Raji (cell line): ENCODE measurements at regions not wholly inside any gene's neighbourhood (a gene's known extent, or its start where the extent isn't known, plus 50 kb on each side); places are given as distances from the start of the nearest gene placed in this dataset.

Experiments used
- POLR2A ChIP-seq: IDR thresholded peaks from 2 replicates; pipeline ENCODE4 v1.6.1; 2011; ENCODE audit warnings: low read depth, low read length, control low read depth; ENCODE audit not compliant: insufficient read depth

DNA sequence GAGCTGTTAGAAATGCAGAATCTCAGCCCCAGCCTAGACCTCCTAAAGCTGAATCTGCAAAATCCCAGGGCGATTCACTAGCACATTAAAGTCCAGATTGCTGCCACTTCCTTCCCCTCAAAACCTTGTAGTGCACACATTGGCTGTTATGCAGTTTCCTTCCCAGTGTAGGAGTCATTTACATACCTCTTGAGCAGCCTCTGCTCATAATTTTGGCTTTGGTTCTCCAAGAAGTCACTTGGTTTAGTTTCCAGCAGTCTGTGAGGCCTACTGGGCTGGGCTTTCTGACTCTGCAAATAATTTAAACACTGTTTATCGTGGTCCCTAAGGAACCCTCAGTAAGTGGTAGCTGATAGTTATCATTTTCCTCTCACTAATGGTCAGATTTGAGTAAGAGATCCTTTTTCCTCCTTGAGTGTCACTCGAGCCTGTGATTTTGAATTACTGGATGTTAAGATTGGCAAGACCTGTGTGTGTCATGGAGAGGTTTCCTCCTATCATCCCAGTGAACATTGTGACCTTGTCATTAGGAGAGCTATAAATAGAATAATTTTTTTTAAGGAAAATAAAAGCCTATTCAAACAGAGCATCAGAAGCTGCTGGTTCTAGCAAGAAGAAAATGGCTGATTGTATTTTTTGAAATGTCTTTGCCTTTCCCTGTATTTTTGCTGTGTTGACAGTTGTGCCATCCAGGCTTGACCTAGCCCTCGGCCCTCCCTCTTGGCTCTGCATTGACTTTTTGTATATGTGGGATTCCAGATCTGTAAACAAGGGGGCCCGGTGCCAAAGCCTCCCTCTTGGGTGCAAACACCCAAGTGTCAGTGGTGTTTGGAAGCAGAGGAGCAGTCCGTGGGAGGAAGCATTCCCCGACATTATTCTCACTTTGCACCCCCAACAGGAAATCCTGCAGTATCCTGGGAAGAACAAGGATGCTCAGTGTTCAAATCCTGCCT is 134.8 kb upstream of the ANKRD28 start:
- no peak for TF ChIP-seq POLR2A

DNA sequence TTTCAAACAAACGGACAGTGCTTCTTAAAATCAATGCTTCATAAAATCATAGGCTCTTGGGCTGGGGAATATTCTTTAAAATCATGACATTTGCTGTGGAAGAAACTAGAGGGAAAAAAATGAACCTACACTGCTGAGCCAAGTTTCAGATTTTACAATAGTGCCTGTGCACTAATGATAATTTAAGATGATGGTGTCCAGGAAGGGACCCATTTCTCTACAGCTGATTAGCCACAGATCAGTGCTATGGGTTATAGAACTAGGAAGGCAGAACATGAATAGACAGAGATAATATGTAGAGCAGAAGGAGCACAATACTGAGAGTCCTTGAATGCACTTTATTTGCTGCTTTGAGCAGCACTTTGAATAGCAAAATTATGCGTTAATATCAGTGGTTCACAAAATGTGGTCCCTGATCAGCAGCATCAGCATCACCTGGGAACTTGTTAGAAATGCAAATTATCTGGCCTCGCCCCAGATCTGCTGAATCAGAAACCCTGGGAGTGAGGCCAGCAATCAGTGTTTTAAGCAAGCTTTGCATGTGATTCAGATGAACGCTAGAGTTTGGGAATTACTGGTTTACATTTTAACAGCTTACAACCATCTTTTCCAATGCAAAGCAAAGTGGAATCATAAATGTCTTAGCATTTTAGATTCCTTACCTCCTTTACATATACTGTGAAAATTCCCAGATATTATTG is 135.8 kb upstream of the ANKRD28 start:
- TF ChIP-seq POLR2A, result no peak

- no peak for TF ChIP-seq POLR2A
Observed at GRCh38 chr3:15934389-15935195, 136.8 kb upstream of the ANKRD28 start.

- TF ChIP-seq POLR2A, result no peak
Observed at GRCh38 chr3:15936312-15936711, 138.5 kb upstream of the ANKRD28 start.

DNA sequence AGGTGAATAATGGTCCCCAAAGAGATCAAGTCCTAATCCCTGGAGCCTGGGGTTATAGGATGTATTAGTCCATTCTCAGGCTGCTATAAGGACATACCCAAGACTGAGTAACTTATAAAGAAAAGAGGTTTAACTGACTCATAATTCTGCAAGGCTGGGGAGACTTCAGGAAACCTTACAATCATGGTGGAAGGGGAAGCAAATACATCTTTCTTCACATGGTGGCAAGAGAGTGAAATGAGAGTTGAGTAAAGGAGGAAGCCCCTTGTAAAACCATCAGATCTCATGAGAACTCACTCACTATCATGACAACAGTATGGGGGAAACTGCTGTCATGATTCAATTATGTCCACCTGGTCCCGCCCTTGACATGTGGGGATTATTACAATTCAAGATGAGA is 142.9 kb upstream of the ANKRD28 start:
- no peak for TF ChIP-seq POLR2A

- no peak for TF ChIP-seq POLR2A
Observed at GRCh38 chr3:15941958-15942357, 144.2 kb upstream of the ANKRD28 start.

GRCh38 chr3:15942462-15942861 is 144.7 kb upstream of the ANKRD28 start:
- no peak for TF ChIP-seq POLR2A

- no peak for TF ChIP-seq POLR2A
Observed at GRCh38 chr3:15942936-15943335, 145.2 kb upstream of the ANKRD28 start.

DNA sequence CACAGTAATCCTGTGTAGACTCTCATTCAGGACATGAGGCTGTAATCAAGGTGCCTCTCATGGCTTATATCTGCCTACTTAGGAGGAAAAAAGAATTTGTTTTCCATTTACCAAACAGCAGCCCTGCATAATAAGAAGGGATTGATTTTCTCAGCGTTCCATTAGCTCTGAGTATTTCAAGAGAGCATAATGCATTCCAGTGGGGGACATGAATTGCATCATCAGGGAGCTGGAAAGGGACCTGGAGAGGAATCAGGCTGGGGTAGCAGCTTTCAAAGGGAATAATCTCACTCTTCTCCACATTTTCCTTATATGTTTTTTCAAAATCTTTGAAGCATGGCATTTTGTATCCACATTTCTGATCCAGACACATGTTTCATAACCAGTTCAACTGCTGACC is 150.6 kb upstream of the ANKRD28 start:
- no peak for TF ChIP-seq POLR2A

- no peak for TF ChIP-seq POLR2A
Observed at GRCh38 chr3:15952543-15953175, 154.9 kb upstream of the ANKRD28 start.

GRCh38 chr3:15953841-15954240 is 156.1 kb upstream of the ANKRD28 start:
- TF ChIP-seq POLR2A, result no peak

DNA sequence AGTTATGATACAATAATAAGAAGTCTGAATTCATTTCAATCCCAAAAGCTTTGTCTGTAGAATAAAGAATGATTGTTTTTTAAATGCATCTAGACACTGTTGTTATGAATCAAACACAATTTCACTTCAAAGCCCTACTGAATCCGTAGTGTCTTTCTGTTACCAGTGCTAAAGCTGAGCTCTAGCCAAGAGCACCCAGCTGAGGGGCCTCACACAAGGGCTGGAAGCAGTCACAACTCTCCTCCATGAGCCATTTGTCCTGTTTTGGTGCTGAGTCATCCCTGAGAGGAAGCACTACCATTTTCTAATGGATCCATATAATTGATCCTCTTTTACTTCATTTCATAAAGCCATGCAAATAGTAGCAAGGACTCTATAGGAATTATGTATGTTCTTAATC is 158.2 kb upstream of the ANKRD28 start:
- no peak for TF ChIP-seq POLR2A

GRCh38 chr3:15958692-15959433 is 161.1 kb upstream of the ANKRD28 start:
- no peak for TF ChIP-seq POLR2A

GRCh38 chr3:15959434-15959811 is 161.6 kb upstream of the ANKRD28 start:
- TF ChIP-seq POLR2A, result no peak
